Skeletal muscle cell (primary cell): ENCODE measurements at regions not wholly inside any gene's neighbourhood (a gene's known extent, or its start where the extent isn't known, plus 50 kb on each side); places are given as distances from the start of the nearest gene placed in this dataset.

ENCODE experiments used
- DNase-seq: peaks from one replicate; pipeline ENCODE4 v3.0.0-alpha.2; 2010; ENCODE audit warnings: low read depth
- H3K4me3 ChIP-seq: 2 replicates; pipeline ENCODE4 v1.5.1; 2011; ENCODE audit warnings: low read depth, mild to moderate bottlenecking, control low read depth, low read length, moderate library complexity

DNA sequence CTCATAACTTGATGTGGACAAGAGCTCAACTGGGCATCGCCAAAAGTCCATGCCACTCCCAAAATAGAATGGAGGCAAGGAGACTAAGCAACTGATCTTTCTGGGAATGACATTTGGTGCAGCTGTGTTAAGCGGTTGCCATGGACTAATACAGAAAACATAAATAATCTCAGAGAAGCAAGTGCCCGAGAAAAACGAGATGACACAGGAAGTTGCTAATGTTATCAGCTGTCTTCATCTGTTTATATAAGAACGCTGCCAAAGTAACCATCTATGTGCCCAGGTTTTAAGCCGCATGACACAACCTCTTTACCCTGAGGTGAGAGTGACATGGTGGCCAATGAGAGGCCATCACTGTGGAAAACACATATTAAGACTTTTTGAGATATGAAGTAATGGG lies 54.9 kb upstream of the SACS start:
- H3K4me3 ChIP-seq = no peak overlapping the region
- no peak for DNase-seq

DNA sequence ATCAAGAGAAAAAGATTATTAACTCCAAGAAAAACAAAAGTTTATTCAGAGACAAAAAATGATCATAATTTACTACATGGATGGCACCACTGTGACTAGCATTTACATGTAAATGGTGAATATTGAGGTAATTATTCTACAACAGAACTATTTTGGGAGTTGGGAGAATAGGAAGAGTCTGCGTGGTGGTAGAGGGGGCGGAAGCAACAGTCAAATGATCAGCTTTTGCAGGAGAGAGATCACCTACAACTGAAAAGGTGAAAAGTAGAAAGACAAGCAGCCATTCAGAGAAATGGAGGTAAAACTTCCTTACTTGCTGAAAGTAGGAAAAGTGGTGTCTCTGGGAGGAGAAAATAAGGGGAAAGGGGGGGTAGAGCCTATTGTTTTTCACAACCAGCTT lies 62.8 kb upstream of the SACS start:
- no peak for DNase-seq
- no peak overlapping the region for H3K4me3 ChIP-seq

DNA sequence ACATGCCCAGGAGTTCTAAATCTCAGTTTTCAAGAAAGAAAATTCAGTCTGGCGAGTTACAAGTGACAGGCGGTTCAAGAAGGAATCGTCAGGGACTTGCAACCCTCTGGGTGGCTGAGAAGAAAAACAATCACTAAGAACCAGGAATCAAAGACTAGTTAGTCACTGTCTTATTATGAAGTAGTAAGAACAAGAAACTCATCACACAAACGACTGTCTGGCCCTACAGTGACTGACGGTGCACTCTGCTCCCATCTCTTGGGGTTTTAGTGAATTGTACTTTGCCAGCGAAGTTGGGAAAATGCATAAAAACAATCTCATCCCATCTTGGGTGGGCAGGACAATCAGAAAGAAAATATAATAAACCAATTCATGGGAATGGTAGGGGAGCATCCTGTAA lies 63.7 kb upstream of the SACS start:
- no peak overlapping the region for H3K4me3 ChIP-seq
- DNase-seq = no peak

DNA sequence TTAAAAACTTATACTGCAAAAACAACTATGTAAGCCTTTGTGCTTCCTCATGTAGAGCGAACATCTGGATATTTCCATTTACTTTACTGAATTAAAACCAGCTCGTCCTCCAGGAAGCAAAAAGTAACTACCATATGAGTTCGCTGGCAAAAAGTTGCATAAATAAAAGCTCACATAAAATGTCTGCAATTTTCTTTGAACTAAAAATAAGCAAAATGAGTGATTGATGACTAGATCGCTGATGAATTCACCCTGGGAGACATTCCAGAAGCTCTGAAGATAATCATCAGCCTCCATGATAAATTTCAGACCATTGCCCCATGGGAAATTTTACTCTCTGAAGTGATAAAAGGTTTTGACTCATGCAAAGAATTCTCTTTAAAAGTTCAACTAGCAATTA lies 67.3 kb upstream of the SACS start:
- DNase-seq = peak; percentile 86
- H3K4me3 ChIP-seq = no peak overlapping the region

DNA sequence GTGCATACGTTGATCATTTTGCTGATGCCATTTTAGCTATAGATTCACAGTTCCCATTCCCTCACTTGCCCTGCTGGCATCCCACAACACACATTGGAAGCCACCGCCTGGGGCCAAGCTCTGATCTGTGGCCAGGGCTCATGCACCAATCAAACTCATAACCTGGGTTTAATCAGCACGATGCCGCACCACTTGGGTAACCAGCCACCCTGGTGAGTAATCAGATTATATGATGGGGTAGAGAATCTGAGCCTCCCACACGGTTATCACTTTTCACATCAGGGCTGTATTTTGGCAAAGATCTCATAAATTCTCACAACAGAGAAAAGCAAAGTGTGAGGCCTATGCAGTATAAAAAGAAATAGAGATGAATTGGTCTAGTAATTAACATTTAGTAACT lies 66.0 kb upstream of the TNFRSF19 start:
- DNase-seq = no peak
- H3K4me3 ChIP-seq = no peak overlapping the region

DNA sequence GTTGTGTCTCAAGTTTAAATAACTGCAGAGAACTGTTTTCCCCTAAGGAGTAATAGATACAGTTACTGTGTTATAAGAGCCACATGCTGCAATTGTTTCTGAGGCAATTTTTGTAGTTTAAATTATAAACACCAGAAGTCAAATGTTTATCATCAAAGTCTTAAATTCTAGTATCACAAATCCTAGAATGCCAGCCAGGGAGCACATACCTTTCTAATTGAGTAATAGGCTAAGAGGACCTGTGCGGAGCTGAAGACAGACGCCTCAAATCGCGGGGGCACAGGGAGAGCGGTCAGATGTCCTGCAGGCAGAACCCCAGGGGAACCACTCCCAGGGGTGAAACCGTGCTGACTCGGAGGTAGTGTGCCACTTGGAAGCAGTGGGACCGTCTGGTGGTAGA lies 65.2 kb upstream of the TNFRSF19 start:
- H3K4me3 ChIP-seq = no peak overlapping the region
- DNase-seq = no peak

- no peak overlapping the region for H3K4me3 ChIP-seq
- DNase-seq = no peak
Measured at GRCh38 chr13:23506071-23506806, 64.0 kb upstream of the TNFRSF19 start.

- no peak overlapping the region for H3K4me3 ChIP-seq
- DNase-seq = peak; percentile 79
Measured at GRCh38 chr13:23506807-23507291, 63.4 kb upstream of the TNFRSF19 start.

GRCh38 chr13:23509781-23510543 lies 60.2 kb upstream of the TNFRSF19 start:
- no peak overlapping the region for H3K4me3 ChIP-seq
- DNase-seq = no peak

GRCh38 chr13:23510544-23510916 lies 59.7 kb upstream of the TNFRSF19 start:
- no peak for DNase-seq

DNA sequence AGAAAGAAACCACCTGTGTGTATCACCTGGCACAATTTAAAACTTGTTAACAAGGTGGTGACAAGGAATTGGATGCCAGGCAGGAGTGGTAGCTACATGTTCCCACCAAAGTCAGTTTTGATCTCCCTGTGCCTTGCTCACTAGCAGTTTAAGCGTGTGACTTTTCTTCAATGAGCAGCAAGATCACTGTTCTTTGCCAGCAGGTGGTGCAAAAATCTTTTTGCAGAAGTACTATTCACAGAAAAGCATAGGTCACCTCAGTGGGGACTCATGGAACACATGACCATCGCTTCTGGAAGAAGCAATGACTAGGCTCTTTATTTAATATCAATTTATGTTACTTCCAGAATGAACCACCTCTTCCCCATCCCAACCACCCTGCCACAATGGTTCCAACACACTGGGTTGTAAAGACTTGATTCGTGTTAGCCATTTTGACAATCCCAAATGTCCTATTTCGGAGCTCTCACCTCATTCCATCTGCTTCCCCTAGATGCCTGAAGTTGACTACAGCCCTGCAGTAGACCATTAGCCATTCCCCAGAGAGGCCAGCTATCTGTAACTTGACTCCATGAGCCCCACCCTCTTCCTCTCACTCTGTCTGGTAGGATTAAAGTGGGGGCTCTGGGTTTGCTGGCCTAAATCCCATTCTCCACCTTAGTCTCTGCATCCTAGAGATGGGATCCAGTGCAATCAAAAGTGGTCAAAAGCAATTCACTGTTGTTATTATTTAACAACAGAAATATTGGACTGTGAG lies 59.1 kb upstream of the TNFRSF19 start:
- no peak for DNase-seq
- H3K4me3 ChIP-seq = no peak overlapping the region

More at GRCh38 chr13:23510544-23510916, 59.7 kb upstream of the TNFRSF19 start:
- H3K4me3 ChIP-seq = no peak overlapping the region

DNA sequence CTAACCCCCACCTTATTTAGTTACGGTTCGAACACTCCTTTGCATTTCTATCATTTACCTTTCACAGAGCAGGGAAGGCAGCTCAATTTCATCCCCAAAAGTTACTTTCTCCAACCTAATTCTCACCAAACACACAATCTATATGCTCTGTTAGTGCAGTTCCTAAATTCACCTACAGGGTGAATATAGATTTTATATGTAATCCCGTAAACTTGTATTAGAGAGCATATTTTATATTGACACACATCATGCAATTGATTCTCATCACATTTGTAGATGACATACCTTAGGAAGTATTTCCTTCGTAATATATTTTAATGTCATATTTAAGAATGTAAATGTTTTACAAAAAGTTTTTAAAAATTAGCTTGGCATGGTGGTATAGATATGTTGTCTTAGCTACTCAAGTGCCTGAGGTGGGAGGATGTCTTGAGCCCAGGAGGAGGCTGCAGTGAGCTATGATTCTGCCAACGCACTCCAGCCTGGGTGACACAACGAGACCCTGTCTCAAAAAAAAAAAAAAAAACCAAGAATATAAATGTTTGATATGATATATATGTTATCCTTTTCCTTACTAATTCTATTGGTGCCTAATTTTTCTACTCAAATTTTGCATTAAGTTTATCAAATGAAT lies 57.3 kb upstream of the TNFRSF19 start:
- no peak for DNase-seq

DNA sequence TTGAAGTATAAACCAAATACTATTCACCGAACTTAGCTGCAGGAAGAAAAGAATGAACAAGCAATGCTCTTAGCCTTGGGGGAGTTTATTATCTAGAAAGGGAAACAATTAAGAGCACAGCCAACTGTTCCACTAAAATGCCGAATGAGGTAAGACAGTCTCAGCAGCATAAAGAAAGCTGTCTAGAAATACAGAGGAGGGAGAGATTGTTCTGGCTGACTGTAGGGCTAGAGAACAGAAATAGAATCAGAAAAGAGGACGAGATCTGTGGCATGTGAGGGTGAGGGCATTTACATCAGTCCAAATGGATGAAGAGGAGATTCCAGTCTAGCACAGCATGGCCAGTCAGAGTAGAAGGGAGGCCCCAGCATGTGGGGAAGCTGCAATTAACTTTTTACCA lies 56.8 kb upstream of the TNFRSF19 start:
- no peak overlapping the region for H3K4me3 ChIP-seq
- DNase-seq = no peak

More for the DNA sequence above, 57.3 kb upstream of the TNFRSF19 start:
- no peak overlapping the region for H3K4me3 ChIP-seq

DNA sequence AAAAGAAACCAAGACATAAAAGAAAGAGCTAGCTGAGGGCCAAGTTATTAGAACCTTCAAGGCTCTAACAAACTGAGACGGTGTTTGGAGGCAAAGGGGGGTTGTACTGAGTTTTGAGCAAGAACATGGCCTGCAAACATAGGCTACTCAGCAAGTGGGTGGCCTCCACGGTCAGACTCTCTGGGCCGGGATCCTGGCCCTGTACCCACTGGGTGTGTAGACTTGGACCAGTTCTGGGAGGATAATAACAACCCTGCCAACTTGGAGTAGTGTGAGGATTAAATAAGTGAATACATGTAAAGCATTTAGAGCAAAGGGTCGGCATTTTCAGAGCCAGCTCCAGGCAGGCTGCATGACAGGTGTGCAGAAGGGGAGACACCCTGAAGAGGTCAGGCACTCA lies 56.1 kb upstream of the TNFRSF19 start:
- no peak for DNase-seq
- H3K4me3 ChIP-seq = no peak overlapping the region

- DNase-seq = no peak
- H3K4me3 ChIP-seq = no peak overlapping the region
Measured at GRCh38 chr13:23515116-23515515, 55.1 kb upstream of the TNFRSF19 start.

DNA sequence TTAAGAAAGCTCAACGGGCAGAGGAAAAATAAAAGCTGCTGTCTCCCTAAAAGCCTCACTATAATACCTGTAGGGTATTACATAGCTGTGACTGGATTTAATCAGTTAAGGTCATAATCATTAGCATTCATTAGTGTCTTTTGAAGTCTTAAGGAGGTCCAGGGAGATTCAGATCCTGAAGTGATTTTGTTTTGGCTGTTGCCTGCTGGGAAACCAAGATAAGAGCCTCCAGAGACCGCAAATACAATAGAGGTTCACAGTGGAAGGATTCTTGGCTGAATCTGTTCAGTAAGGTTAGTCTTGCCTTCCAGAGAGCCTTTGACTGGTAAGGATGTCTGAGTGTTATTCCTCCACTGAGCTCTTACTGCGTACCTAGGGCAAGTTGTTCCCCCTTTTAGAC lies 54.0 kb upstream of the TNFRSF19 start:
- no peak for DNase-seq
- H3K4me3 ChIP-seq = no peak overlapping the region

GRCh38 chr13:23516702-23517101 lies 53.5 kb upstream of the TNFRSF19 start:
- no peak for DNase-seq
- H3K4me3 ChIP-seq = no peak overlapping the region

- H3K4me3 ChIP-seq = no peak overlapping the region
- no peak for DNase-seq
Measured at GRCh38 chr13:23518231-23518630, 52.0 kb upstream of the TNFRSF19 start.
